KG1 (cell line): ENCODE measurements at regions not wholly inside any gene's neighbourhood (a gene's known extent, or its start where the extent isn't known, plus 50 kb on each side); places are given as distances from the start of the nearest gene placed in this dataset.
"Not testable (repeated sequence)": the region's sequence is repeated elsewhere in the genome, so short reads cannot be mapped to it uniquely, and the experiment has no call there.

ENCODE experiments used
- DNase-seq: peaks from one replicate; lab custom pipeline; 2025; lab: John Stamatoyannopoulos, UW

GRCh38 chr2:22355816-22356433, 1029.1 kb upstream of the KLHL29 start:
- DNase-seq = peak; percentile 27

GRCh38 chr2:22359071-22359672, 1025.8 kb upstream of the KLHL29 start:
- DNase-seq = no peak

DNA sequence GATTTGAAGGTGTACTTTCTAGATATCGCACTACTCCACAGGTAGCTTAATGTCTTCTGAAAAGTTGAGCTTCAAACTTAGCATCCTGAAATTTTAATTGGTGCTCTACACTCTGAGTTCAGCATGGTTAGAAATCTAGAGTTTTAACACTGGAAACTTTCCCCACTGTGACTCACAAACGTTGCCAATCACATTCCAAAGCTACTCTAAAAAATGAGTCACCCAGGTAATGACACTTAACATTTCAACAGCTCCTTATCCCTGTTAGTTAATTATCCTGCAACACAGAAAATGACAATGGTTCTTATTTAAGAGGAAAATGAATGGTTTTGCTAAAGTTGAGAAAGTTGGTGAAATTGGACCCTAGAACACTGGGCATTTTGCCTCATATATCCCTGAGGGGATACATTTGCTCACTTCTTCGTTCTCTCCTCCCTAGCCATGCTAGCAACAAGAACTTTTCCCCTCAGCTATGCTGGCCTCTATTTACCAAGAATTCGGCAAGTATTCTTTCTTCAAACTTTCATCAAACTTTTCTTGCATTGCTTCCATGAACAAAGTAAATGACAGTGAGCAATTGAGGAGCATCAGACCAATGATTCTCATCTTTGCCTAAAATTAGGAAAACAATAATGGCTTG, 1024.1 kb upstream of the KLHL29 start:
- no peak for DNase-seq

DNA sequence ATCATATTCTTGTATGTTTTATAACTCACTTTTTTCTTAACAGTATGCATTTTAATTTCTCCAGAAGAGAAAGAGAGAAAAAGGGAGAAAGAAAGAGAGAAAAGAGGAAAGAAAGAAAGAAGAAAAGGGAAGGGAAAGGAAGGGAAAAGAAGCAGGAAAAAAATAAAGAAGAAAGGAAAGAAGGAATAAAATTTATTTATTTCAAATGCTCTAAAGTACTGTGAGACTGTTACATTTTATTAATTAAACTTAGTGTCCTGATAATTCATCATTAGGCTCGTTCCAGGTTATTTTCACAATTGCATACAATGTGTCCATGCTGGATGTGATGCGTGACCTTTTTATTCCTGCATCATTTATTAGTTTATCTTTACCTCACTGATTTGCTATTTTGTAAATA, 1023.4 kb upstream of the KLHL29 start:
- no peak for DNase-seq

DNA sequence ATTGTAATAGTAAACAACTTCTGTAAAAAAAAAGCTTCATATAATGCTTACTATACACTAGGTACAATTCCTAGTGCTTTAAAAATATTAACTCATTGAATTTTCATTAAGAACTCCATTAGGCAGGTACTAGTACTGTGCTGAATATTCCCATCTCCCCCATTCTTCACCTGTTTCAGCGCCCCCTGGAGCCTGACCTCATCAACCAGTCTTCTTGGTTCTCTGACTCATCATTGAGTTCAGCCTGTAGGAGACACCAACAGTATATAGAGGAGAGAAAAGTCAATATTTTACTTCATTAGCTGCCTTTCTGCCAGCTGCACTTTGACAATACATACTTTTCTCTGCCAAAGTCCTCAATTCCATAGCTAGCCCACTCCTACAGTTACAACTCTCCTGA, 1009.9 kb upstream of the KLHL29 start:
- DNase-seq = no peak

GRCh38 chr2:22377268-22377667, 1007.7 kb upstream of the KLHL29 start:
- DNase-seq = no peak

DNA sequence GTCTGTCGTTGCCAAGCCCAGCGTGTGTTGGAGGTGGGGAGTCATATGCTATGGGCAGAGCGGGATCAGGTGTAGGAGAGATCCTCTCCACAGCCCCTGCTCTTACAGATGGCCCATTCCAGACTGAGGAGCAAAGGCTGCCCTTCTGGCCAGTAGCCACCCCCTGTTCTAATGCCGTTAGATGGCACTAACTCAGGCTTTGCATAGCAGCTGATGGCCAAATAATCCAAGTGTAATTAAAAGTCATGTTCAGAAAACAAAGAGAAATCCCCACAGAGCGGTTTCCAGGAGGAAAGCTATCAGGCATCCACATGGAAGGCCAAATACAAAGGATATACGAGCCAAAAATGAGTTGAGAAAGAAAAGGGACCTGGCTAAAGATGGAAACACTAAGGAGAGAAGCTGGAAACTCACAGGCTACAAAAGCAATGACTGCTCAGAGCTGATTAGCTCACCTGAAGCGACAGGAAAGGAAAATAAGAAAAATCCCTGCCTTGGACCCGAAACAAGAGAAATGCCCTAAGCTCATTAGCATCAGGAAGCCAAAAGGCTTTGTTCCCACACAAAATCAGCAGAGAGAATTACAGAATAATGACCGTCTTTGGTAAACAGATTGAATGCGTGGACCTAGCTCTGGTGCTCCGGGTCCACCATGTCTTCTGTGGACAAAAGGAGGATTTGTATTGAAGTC, 1002.4 kb upstream of the KLHL29 start:
- no peak for DNase-seq

DNA sequence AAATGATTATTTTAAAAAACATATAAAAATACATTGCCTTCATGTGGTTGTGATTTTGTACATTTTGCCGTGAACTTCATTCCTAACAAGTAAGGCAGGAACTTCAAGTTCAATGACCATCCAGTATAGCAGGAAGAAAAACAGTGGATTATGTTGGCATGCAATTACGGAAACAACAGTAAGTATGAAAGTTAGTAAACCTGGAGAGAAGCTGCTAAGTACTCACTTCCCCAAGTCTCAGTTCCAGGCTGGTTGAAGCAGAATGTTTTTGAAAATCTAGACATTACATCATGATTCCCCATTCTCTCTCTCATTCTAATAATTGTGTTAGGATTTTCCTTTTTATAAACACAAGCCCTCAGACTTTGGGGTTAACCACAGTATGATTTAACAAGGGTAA, 987.1 kb upstream of the KLHL29 start:
- DNase-seq = no peak

DNA sequence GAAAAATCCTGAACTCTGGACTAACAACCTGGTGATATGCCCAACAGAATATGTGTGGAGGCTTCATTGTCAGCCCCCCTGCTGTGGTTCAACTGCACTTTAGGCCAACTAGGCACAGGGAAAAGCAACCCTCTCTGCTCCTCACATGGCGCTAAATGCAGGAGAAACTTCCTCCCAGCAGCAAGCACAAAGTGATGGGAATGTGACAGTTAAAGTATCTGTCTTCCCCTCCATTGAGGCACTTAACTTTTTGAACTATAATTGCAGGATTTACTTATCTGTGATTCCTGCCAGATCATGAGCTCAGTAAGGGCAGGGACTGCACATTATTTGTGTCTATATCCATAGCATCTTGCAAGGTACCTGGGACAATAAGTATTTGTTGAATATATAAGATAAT, 981.2 kb upstream of the KLHL29 start:
- no peak for DNase-seq

- no peak for DNase-seq
Observed at GRCh38 chr2:22406625-22407024, 978.4 kb upstream of the KLHL29 start.

- DNase-seq = no peak
Observed at GRCh38 chr2:22420076-22420475, 964.9 kb upstream of the KLHL29 start.

DNA sequence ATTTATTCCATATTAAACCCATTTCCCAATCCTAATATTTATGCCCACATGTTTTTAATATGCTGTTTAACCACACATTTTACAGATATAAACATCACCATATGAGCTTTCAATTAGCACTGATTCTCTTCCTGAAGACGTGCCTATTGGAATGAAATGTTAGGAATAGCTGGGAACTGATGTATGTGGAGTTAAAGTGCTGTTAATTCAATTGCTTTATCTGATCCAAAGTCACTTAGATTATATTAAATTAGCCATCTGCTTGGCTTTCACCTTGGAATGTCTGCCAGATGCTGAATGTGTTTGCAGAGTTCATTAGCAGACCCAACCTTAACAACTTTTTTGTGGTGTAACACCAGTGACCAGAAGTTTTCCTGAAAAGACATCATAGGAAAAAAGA, 942.9 kb upstream of the KLHL29 start:
- no peak for DNase-seq

- DNase-seq = no peak
Observed at GRCh38 chr2:22444281-22444680, 940.7 kb upstream of the KLHL29 start.

- DNase-seq = no peak
Observed at GRCh38 chr2:22449696-22450095, 935.3 kb upstream of the KLHL29 start.

- no peak for DNase-seq
Observed at GRCh38 chr2:22450831-22451230, 934.1 kb upstream of the KLHL29 start.

- DNase-seq = no peak
Observed at GRCh38 chr2:22454826-22455485, 930.0 kb upstream of the KLHL29 start.

- DNase-seq = no peak
Observed at GRCh38 chr2:22458440-22458839, 926.5 kb upstream of the KLHL29 start.

DNA sequence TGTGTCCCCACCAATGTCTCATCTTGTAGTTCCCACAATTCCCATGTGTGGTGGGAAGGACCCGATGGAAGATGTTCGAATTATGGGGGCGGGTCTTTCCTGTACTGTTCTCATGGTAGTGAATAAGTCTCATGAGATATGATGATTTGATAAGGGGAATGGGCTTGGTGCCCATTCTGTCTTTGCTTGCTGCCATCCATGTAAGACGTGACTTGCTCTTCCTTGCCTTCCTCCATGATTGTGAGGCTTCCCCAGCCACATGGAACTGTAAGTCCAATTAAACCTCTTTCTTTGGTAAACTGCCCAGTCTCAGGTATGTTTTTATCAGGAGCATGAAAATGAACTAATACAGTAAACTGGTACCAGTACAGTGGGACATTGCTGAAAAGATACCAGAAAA, 909.9 kb upstream of the KLHL29 start:
- not testable (repeated sequence) for DNase-seq

DNA sequence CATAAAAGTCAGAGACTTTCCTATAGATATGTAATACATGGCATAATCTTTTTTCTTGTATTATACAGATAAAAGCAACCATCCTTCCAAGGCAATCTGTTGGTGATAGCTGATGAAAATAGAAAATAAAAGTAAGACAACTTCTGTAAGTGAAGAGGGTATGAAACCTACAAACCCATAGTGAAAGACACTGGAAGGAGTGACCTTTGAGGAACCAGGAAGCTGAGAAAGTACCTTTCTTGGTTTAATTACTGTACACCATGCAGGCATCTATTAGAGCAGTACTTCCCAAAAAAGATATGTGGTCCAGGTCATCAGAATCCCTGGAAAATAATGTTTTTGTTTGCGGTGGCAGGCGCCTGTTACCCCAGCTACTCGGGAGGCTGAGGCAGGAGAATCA, 906.6 kb upstream of the KLHL29 start:
- no peak for DNase-seq

- no peak for DNase-seq
Observed at GRCh38 chr2:22481486-22482259, 903.3 kb upstream of the KLHL29 start.

DNA sequence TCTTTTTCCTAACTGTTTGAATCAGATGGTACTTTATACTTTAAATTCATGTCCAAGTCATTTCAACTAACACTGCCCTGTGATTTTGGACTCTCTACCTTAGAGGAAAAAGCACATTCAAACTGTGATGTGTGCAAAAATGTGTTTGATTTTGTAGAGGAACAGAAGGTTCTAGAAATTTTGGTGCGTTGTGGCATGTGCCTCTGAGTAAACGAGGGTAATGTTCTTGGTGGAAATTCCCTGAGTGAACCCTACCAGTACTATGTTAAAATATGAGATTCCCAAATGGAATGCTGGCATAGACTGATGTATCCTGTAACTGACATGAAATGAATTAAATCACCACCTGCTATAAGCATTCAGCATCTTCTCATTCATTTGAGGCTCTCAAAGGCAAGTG, 901.9 kb upstream of the KLHL29 start:
- no peak for DNase-seq

DNA sequence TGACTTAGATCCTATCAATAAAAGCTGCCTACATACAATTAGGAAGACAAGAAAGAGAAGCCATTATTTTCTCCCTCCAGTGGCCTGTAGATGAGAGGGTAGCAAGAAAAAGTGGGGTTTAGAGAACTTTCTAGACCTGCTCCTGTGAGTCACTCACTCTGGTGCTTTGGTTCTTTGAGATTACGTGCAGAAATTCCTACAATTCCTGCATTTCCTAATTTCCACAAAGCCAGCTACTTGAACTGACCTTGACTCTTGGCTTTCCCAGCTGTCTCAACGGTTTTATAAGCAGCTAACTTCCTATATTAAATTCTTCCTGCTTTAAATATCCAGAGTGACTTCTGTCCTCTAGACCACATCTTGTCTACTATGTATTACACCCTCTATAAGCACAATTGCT, 899.5 kb upstream of the KLHL29 start:
- DNase-seq = no peak
